ENCODE measurements at regions not wholly inside any gene's neighbourhood (a gene's known extent, or its start where the extent isn't known, plus 50 kb on each side); places are given as distances from the start of the nearest gene placed in this dataset.

DNA sequence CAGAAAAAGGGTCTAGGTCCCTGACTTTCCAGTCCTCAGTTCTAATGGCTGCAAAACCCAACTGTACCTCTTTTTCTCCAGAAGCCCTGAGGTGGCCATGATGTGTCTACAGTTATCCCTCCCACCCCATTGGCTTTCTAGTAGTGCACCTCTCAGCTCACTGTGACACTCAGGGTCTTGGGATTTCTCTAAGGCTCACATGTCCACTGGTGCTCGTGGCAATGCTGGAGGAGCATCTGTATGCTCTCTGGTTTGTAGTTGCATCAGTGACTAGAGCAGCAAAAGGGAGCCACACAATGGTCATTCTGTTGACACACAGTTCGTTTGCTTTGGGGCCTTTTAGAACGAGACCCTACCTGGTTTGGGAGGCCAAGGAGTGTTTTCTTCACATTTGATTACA lies 81.6 kb upstream of the SYT6 start:
- DNase-seq (ENCODE audit: low read depth): no peak
- TF ChIP-seq, protein P1, sequence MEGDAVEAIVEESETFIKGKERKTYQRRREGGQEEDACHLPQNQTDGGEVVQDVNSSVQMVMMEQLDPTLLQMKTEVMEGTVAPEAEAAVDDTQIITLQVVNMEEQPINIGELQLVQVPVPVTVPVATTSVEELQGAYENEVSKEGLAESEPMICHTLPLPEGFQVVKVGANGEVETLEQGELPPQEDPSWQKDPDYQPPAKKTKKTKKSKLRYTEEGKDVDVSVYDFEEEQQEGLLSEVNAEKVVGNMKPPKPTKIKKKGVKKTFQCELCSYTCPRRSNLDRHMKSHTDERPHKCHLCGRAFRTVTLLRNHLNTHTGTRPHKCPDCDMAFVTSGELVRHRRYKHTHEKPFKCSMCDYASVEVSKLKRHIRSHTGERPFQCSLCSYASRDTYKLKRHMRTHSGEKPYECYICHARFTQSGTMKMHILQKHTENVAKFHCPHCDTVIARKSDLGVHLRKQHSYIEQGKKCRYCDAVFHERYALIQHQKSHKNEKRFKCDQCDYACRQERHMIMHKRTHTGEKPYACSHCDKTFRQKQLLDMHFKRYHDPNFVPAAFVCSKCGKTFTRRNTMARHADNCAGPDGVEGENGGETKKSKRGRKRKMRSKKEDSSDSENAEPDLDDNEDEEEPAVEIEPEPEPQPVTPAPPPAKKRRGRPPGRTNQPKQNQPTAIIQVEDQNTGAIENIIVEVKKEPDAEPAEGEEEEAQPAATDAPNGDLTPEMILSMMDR (IDR thresholded peaks at IDR 0.05; ENCODE audit: insufficient read depth, low read depth, low read length, missing control alignments): no peak
- no peak overlapping the region for H3K4me3 ChIP-seq (ENCODE audit: low read depth, low read length)

DNA sequence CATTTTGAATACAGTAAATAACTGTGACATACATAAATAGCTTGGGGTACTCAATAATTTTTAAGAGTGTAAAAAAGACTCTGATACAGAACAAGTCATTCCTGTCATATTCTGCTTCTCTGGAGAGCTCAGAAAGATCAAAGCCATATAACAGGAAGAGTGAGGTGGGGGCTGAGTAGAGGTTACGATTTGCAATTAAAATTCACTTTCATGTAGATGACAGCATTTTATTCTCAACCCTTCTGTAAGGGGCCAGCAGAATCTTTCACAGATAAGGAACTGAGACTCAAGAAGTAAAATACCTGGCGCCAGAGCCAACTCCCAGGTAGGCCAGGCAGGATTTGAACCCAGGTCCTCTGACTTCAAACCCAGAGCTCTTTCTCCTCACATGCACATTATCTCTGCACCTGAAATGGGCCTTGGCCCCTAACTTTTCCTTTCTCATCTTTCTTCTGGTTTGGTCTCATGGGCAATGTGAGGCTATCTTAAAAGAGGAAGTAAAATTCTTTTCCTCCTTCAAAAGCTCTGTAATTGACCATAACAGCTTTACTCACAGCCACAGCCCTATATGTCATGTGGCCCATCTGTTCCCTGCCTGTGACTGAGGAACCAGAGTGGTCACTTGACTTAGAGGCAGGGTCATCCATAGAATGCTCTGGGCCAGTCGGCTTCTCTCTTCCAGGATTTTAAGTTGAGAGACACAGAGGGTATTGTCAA lies 80.9 kb upstream of the SYT6 start:
- H3K4me3 ChIP-seq (ENCODE audit: low read depth, low read length): no peak overlapping the region
- TF ChIP-seq, protein P1 (IDR thresholded peaks at IDR 0.05; ENCODE audit: insufficient read depth, low read depth, low read length, missing control alignments): no peak
- DNase-seq (ENCODE audit: low read depth): peak; percentile 7

DNA sequence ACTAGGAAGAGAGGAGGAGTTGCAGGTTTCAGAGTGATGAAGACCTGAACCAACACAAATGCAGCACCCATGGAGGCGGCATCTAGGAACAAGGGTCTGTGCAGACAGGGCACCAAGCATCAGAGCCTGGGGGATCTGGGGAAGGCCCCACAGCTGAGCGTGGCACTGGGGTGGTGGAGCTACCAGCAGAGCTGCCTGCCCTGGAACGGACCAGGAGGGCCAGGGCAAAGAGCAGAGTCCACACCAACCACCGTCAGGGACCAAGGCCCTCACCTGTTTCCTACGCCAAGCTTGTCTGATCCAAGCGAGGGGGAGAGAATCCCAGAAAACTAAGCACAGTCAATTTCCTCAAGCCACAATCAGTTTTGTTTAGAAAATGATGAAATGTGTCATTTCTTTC lies 79.0 kb upstream of the SYT6 start:
- DNase-seq (ENCODE audit: low read depth): no peak
- no peak overlapping the region for H3K4me3 ChIP-seq (ENCODE audit: low read depth, low read length)
- TF ChIP-seq, protein P1 (IDR thresholded peaks at IDR 0.05; ENCODE audit: insufficient read depth, low read depth, low read length, missing control alignments): no peak

DNA sequence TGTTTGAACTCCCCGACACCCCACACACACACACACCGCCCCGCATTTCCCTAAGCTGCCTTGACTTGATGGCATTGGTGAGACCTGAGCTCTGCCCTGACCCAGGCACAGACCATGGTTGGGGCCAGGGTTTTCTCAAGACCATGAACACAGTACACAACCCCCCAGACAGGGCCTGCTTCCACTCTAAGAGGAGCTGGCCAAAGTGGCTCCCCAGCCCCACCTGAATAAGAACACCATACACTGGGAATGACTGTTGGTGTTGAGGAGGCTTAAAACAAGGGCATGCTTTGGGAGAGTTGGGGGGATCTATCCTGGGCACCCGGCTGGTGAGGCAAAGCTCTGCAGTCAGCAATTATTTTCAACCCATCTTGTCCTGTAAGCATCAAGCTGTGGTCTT lies 77.6 kb upstream of the SYT6 start:
- no peak for DNase-seq (ENCODE audit: low read depth)
- H3K4me3 ChIP-seq (ENCODE audit: low read depth, low read length): no peak overlapping the region
- TF ChIP-seq, protein P1 (IDR thresholded peaks at IDR 0.05; ENCODE audit: insufficient read depth, low read depth, low read length, missing control alignments): no peak

DNA sequence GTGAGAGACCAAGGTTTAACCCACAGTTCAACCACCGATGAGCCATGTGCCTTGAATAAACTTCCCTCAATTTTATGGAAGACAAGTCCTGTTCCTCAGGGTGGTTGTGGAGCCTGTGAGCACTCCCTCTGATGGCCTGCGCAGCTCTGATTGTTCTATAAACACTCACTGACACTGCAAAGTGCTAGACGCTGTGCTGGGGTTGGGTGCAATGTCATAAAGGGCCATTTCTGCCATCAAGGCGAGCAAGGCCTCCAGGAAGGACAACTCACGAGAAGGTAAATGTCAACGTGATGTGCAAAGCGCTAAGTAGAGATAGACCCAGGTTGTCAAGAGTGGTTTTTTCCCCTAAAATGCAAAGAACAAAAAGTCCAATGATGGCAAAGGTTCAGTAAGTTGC lies 75.7 kb upstream of the SYT6 start:
- H3K4me3 ChIP-seq (ENCODE audit: low read depth, low read length): no peak overlapping the region
- no peak for DNase-seq (ENCODE audit: low read depth)
- TF ChIP-seq, protein P1 (IDR thresholded peaks at IDR 0.05; ENCODE audit: insufficient read depth, low read depth, low read length, missing control alignments): no peak

DNA sequence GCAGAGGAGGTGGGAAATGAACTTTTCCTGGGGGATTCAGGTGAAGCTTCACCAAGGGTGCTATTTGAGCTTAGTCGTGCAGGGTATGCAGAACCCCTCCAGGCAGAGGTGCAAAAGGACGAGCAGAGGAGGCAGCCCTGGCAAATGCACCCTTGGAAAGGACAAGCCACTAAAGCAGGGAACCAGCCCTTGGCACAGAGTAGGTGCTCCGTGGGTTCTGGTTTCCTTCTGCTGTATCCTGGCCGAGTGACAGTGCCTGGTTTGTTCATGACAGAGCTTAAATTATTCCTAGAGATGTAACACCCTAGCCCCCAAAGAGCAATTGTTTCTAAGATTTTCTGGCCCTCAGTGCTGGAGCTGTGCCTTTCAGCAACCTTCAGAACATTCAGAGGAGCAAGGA lies 73.4 kb upstream of the SYT6 start:
- TF ChIP-seq, protein P1 (IDR thresholded peaks at IDR 0.05; ENCODE audit: insufficient read depth, low read depth, low read length, missing control alignments): no peak
- DNase-seq (ENCODE audit: low read depth): no peak
- no peak overlapping the region for H3K4me3 ChIP-seq (ENCODE audit: low read depth, low read length)
